ENCODE measurements at regions not wholly inside any gene's neighbourhood (a gene's known extent, or its start where the extent isn't known, plus 50 kb on each side); places are given as distances from the start of the nearest gene placed in this dataset.

DNA sequence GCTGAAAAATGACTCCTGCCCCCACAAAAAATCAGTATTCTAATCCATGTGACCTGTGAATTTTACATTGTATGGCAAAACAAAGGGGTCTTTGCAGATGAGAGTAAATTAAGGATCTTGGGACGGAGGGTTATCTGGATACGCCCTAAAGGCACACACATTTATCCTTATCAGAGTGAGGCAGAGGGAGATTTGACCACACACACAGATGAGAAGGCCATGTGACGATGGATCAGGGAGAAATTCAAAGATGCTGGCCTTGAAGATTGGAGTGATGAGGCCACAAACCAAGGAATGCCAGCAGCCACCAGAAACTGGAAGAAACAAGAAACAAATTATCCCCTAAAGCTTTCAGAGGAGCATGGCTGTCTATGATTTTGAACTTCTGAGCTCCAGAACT, 288.5 kb downstream of the XXYLT1 start:
- DNase-seq, result no peak

DNA sequence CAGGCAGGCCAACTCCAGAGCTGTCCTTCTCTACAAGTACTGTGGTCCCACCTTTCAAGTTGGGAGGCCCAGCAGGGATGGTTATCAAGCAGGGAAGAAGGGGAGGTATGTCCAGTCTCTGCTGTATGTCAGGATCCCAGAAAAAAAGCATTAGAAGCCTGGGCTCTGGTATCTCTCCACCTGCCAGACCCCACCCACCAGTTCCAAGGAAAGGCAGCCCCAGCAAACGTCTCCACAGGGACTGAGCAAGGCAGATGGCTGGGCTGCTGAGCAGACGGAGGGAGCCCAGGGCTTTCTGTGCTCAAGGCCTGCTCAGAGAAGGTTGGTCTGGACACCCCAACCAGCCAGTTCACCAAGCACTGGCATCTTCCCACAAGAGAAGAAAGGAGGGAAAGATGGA, 287.8 kb downstream of the XXYLT1 start:
- DNase-seq, result no peak

DNA sequence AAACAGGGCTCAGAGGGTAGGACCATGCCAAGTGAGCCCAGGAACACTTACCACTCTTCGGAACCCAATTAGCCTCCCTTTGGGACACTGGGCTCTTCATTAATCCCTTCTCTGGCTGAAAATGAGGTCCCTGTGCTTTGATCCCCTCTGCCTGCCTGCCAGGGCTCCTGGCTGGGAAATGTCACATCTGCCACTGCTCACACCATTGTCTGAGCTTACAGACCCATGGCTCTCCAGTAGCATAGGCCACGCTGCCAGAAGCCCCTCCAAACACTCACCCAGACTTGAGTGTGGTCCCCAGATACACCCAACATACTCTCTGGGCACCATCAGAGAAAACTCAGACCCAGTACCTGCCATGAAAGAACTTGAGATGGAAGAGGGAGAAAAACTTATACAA, 287.3 kb downstream of the XXYLT1 start:
- DNase-seq, result no peak

DNA sequence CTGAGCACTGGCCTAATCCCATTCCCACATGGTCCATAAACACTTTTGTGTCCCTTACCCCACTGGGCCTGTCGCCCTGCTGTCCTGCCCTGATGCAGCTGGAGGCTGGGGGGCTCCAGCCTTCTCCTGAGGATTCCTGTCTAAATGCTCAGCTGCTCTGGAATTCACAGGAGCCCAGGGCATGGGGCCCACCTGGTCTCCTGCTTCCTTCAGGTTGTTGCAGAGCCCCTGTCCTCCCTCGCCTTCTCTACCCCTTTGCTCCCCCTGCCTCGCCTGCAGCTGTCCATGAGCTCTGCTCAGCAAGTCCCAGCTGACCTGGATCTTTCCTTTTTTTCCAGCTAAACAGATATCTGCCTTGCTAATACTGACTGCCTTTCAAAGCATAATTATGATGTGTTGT, 286.9 kb downstream of the XXYLT1 start:
- no peak for DNase-seq

DNA sequence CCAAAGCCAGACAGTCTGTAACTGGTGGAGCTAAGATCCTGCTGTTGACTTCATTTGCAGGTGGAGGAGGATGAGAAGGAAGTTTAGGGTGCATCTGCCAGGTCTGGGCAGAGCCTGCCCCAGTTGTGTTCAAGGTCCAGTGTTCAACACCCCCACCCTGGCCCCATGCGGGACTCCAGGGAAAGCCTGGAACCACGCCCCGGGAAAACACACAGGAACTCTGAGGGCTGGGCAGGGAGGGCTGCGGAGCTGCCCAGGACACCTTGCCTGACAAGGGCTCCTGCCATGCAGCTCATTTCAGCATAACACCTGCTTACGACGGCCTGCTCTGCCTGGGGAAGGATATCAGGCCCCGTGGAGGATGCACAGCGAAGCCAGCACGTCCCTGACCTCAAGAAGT, 286.3 kb downstream of the XXYLT1 start:
- DNase-seq, result no peak

DNA sequence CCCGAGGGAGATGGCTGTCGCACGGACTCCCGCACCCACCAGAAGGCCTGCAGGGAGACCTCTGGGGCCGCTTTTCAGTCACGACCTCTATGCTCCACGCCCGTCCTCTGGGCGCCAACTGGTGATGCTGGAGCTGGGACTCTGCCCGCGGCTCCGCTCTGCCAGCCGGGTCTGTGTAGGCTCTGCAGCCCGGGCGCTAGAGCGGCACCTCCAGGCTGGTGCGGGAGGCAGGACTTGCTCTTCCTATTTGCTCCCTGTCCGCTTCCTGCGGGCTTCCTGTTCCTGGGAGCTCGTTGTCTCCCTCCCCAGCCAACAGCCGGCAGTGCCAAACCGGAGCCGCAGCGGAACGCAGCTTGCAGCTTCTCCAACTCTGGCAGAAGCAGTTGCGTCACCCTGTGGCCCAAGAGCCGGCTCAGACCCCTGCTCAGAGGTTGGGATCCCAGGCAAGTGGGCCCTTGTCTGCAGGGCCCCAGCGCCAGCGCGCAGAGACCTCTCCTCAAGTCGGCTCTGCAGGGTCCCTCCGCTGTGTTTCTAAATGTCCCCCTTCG, 285.9 kb downstream of the XXYLT1 start:
- DNase-seq, result peak; percentile 64

DNA sequence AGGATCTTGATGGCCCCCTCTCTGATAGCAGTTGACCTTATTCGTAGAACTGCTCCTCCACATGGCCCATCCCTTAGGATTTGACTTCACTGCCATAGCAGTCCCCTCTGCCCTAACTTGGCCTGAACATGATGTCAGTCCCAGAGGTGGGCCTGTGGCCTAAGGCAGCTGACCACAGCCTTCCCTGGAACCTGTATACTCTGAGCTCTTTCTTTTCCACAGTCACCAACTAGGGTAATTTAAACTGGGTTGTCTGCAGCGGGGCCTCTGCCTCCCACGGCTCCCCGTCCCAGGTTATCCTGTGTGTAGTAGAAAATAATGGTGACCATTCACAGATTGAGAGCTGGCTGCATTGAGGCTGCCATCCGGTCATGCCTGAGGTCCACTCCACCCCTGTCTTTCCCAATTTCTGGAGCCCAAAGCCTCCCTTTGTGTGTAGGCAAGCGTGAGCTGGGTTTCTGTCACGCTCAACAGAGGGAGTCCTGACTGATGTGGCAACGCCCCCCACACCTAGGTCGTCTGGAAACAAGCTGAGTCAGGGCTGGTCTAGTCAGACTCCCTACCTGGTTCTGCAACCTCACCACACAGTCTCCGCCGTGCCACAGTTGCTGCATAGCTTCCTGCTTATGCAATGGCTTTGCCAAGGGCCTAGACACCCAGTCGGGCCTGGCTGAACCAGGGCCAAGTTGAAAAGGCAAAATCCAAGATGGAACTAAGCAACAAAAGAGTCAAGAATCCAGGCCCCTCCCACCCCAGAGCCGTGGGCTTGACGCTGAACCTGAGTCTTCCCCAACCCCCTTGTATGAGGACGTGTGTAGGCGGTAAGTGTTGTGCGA, 284.5 kb downstream of the XXYLT1 start:
- DNase-seq, result no peak

DNA sequence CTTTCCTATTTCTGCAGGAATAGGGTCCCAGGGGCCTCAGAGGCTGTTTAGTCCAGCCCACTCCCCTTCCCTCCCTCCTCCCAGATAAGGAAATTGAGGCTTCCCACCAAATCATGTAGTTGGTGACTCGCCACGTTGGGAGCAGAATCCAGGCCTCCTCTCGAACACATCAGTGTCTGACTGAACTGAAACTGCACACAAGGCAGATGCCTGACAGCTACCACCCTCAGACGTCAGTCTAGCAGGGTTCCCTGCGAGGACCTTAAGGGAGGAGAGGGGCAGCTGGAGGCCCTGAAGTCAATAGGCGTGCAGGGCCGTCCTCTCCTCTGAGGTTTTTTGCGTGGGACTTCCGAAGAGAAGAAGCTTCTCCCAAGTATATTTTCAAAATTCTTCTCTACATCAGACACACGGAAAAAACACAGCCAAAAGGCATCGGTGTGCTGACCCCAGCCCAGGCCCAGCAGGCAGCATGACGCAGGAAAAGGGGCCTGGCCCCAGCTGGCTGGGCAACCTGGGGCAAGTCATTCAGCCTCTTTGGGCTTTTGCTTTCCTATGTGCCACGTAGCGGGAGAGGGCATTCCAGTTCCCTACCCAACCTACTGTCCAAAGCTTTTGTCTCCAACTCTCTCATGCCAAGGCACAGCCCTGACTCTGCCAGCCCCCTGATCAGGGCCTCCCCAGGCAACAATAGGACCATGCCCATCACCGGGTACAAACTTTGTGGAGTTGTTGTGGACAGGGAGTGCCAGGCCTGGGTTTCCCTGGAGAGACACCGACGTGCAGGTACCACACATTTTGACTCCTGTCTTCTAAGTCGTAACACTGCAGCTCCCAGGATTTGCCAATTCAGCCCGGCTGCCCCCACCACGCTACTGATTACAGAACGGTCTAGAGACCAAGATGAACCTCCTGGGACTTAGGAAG, 283.1 kb downstream of the XXYLT1 start:
- no peak for DNase-seq

DNA sequence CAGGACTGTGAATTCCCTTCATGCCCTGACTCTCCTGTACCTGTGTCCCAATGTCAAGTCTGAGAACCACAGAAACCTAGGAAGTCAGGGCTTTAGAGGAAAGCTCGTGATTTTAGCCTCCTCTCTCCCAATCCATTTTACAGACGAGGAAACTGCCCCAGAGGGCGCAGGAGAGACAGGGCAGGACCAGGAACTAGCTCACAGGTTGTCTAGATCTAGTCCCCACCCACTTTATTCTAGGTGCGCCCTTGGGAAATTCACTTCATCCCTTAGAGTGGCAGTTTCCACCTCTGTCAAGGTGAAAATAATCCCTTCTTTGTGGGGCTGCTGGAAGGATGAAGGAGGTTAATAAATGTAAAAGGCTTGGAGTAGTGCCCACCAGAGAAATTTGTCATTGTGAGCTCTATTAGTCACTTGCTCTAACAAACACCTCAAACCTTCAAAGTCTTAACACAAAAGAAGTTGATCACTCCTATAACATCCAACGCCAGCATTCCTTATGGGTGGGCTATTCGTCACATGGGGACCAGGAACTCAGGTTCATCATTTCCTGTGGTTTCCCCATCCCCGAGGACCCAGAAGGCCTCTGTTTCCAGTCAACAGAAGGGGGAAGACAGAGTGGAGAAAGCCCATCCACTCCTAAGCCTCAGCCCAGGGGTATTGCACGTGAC, 282.3 kb downstream of the XXYLT1 start:
- DNase-seq, result no peak

DNA sequence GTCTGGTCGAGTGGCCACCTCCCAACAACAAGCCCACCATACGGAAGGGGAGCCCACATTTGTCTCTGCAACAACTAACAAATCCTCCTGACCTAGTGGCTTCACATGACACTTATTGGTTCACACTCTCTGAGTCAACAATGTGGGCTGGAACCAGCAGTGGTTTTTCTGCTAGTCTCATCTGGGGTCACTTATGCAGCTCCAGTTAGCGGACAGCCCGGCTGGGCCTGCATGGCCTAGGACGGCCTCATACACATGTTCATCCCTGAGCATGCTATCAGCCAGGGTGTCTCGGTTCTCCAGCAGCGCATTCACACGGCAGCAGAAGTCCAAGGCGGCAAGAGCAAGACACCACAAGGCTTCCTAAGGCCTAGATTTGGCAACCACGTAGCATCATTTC, 281.7 kb downstream of the XXYLT1 start:
- no peak for DNase-seq

DNA sequence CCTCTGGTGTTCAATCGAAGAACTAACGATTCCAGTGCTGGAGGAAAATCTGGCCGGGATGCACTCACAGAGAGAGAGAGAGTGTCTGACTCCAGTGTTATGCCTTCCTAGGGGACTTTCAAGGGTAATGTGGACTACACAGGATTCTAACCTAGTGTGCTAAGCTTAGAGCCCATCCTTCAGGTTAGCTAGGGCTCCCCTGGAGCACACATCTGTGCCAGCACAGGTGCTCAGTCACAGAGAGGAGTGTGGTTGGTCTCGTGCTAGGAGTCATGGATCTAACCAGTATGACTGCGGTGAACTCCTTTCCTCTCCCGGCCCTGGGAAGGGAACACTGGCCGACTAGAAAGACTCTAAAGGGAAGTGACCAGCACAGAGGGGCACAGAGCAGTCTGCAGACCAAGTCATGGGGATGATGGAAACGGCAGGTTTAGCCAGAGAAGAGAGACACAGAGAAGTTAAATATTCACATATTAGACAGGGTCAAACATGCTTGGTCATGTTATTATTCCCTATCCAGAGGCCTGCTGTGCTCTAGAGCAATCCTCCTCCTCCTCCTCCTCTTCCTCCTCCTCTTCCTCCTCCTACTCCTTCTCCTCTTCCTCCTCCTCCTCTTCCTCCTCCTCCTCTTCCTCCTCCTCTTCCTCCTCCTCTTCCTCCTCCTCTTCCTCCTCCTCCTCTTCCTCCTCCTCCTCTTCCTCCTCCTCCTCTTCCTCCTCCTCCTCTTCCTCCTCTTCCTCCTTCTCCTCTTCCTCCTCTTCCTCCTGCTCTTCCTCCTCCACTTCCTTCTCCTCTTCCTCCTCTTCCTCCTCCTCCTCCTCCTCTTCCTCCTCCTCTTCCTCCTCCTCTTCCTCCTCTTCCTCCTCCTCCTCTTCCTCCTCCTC, 280.3 kb downstream of the XXYLT1 start:
- DNase-seq, result no peak

DNA sequence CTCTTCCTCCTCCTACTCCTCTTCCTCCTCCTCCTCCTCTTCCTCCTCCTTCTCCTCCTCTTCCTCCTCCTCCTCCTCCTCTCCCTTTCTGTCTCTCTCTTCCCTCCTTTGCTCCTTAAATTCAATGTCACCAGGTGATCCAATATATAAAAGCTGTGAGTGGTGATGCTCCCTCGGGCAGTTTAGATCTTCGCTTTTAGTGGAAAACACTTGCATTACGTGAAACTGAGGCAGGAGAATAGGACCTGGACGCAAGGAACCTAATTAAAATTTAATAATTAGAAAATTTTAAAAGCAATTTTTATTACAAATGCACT, 279.7 kb downstream of the XXYLT1 start:
- no peak for DNase-seq

DNA sequence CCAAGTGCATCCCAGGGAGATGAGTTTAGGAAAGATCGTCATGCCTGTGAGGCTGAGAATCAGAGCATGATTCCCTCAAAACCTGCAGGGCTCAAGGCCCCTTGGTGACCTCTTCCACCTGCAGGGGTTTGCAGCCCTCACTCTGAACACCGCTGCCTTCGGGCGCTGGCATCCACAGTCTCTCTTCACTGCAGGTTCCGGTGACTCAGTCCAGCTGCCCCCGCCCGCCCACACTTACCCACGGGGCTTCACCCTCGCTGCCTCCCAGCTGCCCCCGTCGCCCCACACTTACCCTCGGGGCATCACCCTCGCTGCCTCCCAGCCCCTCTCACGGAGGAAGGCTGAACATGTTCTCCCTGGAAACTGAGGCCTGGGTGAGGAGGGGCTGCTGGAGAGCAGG, 277.1 kb downstream of the XXYLT1 start:
- no peak for DNase-seq

DNA sequence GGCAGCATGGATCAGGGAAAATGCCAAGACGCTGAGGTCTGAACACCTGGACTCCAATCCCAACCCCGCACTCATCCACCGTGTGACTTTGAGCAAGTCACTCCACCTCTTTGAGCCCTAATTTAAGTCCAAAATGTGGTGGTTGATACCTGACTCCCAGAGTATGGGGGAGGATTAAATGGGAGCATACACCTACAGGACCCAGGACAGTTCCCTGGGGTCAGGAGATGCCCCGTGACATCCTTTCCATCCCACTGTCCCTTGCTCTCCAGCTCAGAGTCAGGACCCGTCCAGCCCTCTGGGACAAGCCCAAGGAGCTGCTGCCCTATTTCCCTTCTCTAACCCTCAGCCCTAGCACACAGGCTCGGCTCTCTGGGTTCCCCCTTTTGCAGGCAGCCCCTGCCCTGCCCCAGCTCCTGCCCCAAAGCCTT, 276.4 kb downstream of the XXYLT1 start:
- DNase-seq, result no peak

DNA sequence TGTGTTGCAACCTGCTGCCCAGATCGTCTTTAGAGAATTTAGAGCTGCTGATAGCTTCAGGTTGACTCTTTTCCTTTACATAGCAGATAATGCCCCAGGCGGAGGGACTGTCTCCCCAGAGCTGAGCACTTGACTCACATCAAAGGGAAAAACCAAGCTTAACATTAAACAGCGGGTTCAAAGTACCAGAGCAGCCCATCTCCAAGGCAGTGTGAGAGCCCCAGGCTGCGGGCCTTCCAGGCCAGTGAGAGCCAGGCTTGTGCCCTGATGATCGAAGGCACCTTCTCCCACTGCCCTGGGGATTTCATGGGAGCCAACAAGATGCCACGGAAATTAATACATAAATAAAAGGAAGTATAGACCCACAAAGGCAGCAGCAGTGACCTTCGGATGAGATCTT, 275.6 kb downstream of the XXYLT1 start:
- no peak for DNase-seq

DNA sequence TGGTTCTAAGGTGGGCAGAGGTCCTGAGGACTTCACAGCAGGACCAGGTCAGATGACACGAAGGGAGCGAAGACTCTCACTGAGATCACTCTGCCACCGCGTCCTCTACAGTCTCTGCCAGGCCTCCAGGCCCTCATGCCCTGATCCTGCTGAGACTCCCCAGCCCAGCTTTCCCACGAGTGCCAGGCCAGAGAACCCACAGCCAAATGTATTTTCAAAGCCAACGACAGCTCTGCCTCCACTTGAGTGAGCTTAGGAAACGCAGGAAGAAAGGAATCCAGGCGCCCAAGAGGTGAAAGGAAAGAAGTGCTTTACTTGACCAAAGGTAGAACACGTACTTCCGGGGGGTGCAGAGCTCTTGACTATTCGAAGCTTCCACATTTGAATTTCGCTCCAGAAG, 275.0 kb downstream of the XXYLT1 start:
- DNase-seq, result no peak

DNA sequence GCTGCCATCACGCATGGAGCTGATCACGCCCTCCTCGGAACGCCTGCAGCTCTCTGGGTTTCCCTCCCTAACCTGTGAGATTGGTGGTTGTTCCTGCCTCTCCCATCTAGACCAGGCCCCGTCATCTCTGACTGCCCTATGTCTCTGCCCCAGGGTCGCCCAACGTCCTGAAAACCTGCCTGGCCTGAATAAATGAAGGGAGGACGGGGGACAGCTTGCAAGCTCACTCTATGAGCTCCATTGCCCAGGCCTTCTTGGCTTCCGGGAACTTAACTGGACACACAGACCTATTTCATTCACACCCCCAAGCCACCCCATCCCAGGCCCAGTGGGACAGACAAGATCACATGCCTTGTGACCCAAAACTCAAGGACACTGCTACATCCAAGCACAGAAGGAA, 274.2 kb downstream of the XXYLT1 start:
- no peak for DNase-seq

DNA sequence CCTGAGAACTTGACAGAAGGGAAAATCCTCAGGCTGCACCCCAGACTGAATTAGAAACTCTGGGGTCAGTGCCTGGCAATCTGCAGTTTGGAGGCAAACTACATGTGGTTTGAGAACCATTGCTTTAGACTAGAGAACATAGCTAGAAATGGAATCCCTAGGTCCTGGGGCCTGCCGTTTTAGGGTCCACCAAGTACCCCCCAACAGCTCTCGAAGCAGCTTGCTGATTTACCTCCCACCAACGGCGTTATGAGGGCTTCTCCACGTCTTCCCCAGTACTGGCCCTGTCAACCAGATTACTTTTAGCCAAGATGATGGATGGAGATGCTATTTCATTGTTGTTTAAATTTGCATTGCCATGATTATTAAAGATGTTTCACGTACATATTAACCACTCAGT, 272.5 kb downstream of the XXYLT1 start:
- DNase-seq, result no peak

DNA sequence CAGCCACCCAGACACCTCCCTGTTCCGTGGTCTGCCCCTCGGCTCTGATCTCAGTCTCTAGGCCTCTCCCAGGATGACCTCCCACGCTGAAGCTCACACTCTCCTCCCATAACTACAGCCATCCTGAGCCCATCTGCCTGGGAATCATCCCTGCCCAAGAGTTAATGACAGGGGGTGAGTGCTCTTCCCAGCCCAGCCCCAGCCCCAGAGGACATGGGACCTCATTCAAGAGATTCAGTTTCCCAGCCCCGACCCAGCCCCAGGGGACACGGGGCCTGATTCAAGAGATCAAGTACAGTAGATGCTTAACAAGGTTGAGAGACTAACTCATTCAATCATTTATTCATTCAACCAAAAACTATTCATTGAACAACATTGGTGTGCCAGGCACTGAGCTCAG, 272.0 kb downstream of the XXYLT1 start:
- DNase-seq, result no peak

DNA sequence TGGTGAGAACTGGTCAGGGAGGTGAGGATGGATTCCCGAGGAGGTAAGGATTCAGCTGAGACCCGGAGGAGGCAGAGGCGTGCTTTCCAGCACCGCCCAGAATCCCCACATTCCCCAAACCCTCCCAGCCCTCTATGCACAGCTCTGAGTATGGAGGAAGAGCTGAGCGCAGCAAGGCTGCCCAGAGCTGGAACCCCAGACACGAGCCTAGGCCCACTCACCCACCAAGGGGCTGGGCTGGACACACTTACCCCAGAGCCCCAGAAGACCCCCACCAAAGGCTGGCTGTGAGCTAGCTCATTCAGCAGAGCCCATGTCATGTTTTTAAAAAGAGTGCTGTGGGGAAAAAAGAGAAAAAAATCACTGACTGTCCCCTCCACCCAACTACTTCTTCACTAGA, 271.5 kb downstream of the XXYLT1 start:
- no peak for DNase-seq

DNA sequence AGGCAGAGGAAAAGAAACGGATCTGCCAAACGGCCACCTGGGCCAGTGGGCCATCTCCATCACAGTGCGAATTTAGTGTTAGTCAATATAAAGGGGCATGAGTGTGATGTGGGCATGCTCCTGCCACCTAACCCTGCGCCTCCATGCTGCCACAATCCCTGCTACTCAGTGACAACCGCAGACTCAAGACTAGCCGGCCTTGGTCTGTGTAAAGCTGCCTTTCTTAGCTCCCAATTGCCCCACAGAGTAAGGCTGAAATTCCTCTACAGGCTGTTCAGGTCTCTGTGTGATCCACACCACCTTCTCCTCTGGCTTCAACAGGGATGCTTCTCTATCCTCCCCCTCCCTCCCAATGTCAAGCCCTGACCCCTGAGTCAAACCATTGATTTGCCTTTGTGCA, 269.7 kb downstream of the XXYLT1 start:
- DNase-seq, result no peak

Data from SHP77 treated with DMSO at 0.1 percent for 48 hours (cell line).